HepG2 (cell line): ENCODE measurements at regions not wholly inside any gene's neighbourhood (a gene's known extent, or its start where the extent isn't known, plus 50 kb on each side); places are given as distances from the start of the nearest gene placed in this dataset.

ENCODE experiments used
- ATAC-seq: fragments of 200-7000 bp; cut with Tn5 transposase; 3 replicates; pipeline ENCODE4 v1.9.1; 2020; ENCODE audit warnings: mild to moderate bottlenecking, moderate library complexity
- BruUV-seq: library from RNA; stranded (reverse); fragments of 400-500 nt; replicated peaks from 2 replicates; lab custom pipeline; 2021; lab: Mats Ljungman, UMichigan
- CTCF ChIA-PET: fragments of 300-600 bp; formaldehyde crosslinking; extraction: SDS; loops from one replicate; lab custom pipeline; 2021; ENCODE audit warnings: low total read pairs, inconsistent platforms, low intra/inter-chr PET ratio; lab: Yijun Ruan, JAX
- POLR2A ChIA-PET: fragments of 350-600 bp; sonication (Branson Sonifier 250); formaldehyde crosslinking; loops from one replicate; lab custom pipeline; 2020; ENCODE audit warnings: antibody characterized with exemption, inconsistent platforms; lab: Yijun Ruan, JAX
- DNase-seq: peaks from one replicate; pipeline ENCODE4 v3.0.0-alpha.2; 2015; ENCODE audit warnings: low spot score
- FAIRE-seq: peaks from 3 replicates; lab custom pipeline; 2011; peaks lifted over from hg19 to GRCh38; lab: Jason Lieb, UNC
- H2AFZ ChIP-seq: one replicate; pipeline ENCODE4 v1.6.1; 2011; ENCODE audit warnings: low read length, inconsistent platforms
- H3K27ac ChIP-seq: fragments of 300-600 bp; 3 replicates; pipeline ENCODE4 v1.8.0; 2011; ENCODE audit warnings: mixed run types, mild to moderate bottlenecking, mixed read lengths, low read length, inconsistent platforms; ENCODE audit not compliant: insufficient read depth; ENCODE audit errors: extremely low read length
- H3K27me3 ChIP-seq, 2 experiments: fragments of 200-600 bp in 1 of 2; 2 replicates in 1 of 2; 3 replicates in 1 of 2; pipeline versions ENCODE4 v1.6.0 to v1.8.0; 2011; ENCODE audit warnings: low read length in 2 of 2, mild to moderate bottlenecking in 2 of 2, moderate library complexity in 2 of 2, inconsistent platforms in 1 of 2; ENCODE audit not compliant: insufficient read depth in 2 of 2, control insufficient read depth in 1 of 2
- H3K36me3 ChIP-seq, 2 experiments: fragments of 200-600 bp in 1 of 2; replicated peaks in 1 of 2; 2 replicates in 1 of 2; 3 replicates in 1 of 2; pipeline versions ENCODE4 v1.5.1 to v1.8.0; 2011; ENCODE audit warnings: low read length in 2 of 2, inconsistent platforms in 1 of 2; ENCODE audit not compliant: insufficient read depth in 2 of 2, control insufficient read depth in 1 of 2
- H3K4me1 ChIP-seq: 2 replicates; pipeline ENCODE4 v1.5.1; 2012; ENCODE audit warnings: low read length, inconsistent platforms; ENCODE audit not compliant: insufficient read depth
- H3K4me2 ChIP-seq: 2 replicates; pipeline ENCODE4 v1.6.0; 2011; ENCODE audit warnings: low read depth, low read length, inconsistent platforms
- H3K4me3 ChIP-seq, 3 experiments: fragments of 200-600 bp in 1 of 3; sonication (generic), shearing (Covaris generic) in 1 of 3; replicated peaks in 1 of 3; 2 replicates each; pipeline ENCODE4 v1.5.1; 2011 to 2016; ENCODE audit warnings: low read length in 3 of 3, inconsistent platforms in 2 of 3, low read depth in 2 of 3, mild to moderate bottlenecking in 2 of 3, control low read depth in 1 of 3, mixed read lengths in 1 of 3; ENCODE audit not compliant: insufficient read depth in 1 of 3
- H3K79me2 ChIP-seq: one replicate; pipeline ENCODE4 v1.6.1; 2011; ENCODE audit warnings: low read length, inconsistent platforms; ENCODE audit not compliant: insufficient read depth
- H3K9ac ChIP-seq: 2 replicates; pipeline ENCODE4 v1.6.0; 2011; ENCODE audit warnings: mild to moderate bottlenecking, low read depth, low read length, inconsistent platforms; ENCODE audit not compliant: insufficient read depth
- H3K9me3 ChIP-seq: 2 replicates; pipeline ENCODE4 v1.5.1; 2012; ENCODE audit warnings: mild to moderate bottlenecking, low read length
- H4K20me1 ChIP-seq: 2 replicates; pipeline ENCODE4 v1.6.0; 2011; ENCODE audit warnings: inconsistent platforms, mild to moderate bottlenecking, low read length, moderate library complexity; ENCODE audit not compliant: insufficient read depth
- CREB1 ChIP-seq, 2 experiments: fragments of 450-650 bp in 1 of 2; IDR thresholded peaks; 2 replicates each; pipeline ENCODE4 v1.6.1; 2016 to 2017; ENCODE audit warnings: control low read depth in 1 of 2, mild to moderate bottlenecking in 1 of 2, missing compliant biosample characterization in 1 of 2, missing genetic modification characterization in 1 of 2
- GATA4 ChIP-seq: sonication (generic); IDR thresholded peaks from 2 replicates; pipeline ENCODE4 v1.6.1; 2016; ENCODE audit warnings: antibody characterized with exemption, low read depth, borderline replicate concordance
- GPN1 ChIP-seq: sonication (generic); formaldehyde crosslinking; IDR thresholded peaks from 2 replicates; pipeline ENCODE4 v1.5.1; 2020; ENCODE audit warnings: missing genetic modification reagents, borderline replicate concordance
- HNRNPUL1 ChIP-seq: fragments of 200-400 bp; formaldehyde crosslinking; IDR thresholded peaks from 2 replicates; pipeline ENCODE4 v1.6.1; 2017; ENCODE audit warnings: low read depth, mild to moderate bottlenecking, low read length, moderate library complexity
- MAF1 ChIP-seq: sonication (generic); formaldehyde crosslinking; IDR thresholded peaks from 2 replicates; pipeline ENCODE4 v1.5.0; 2020; ENCODE audit warnings: missing genetic modification reagents, borderline replicate concordance
- MAFF ChIP-seq: IDR thresholded peaks from 2 replicates; pipeline ENCODE4 v1.6.1; 2011; ENCODE audit warnings: low read depth, low read length, improper control_type of control experiment
- MLLT10 ChIP-seq: sonication (generic); formaldehyde crosslinking; IDR thresholded peaks from 2 replicates; pipeline ENCODE4 v1.4.0; 2020; ENCODE audit warnings: missing genetic modification reagents
- MTF1 ChIP-seq: sonication (generic); formaldehyde crosslinking; IDR thresholded peaks from 2 replicates; pipeline ENCODE4 v1.5.0; 2020; ENCODE audit warnings: missing genetic modification reagents
- SIN3A ChIP-seq: IDR thresholded peaks from 2 replicates; pipeline ENCODE4 v1.6.1; 2011; ENCODE audit warnings: low read depth, mild to moderate bottlenecking, control low read depth, low read length, borderline replicate concordance
- ZFP36 ChIP-seq: fragments of 150-350 bp; IDR thresholded peaks from 2 replicates; pipeline ENCODE4 v1.6.1; 2018; ENCODE audit warnings: borderline replicate concordance, low read length, low read depth; ENCODE audit not compliant: partially characterized antibody
- ZKSCAN5 ChIP-seq: sonication (generic); formaldehyde crosslinking; IDR thresholded peaks from 2 replicates; pipeline ENCODE4 v1.5.1; 2020; ENCODE audit warnings: mild to moderate bottlenecking, missing genetic modification reagents
- ZNF136 ChIP-seq: sonication (generic); formaldehyde crosslinking; IDR thresholded peaks from 2 replicates; pipeline ENCODE4 v1.8.1; 2022; ENCODE audit warnings: low read depth, mild to moderate bottlenecking, moderate library complexity, missing genetic modification reagents
- ZNF292 ChIP-seq: sonication (generic); formaldehyde crosslinking; IDR thresholded peaks from 2 replicates; pipeline ENCODE4 v1.8.1; 2022; ENCODE audit warnings: mild to moderate bottlenecking, low read depth, missing genetic modification reagents, borderline replicate concordance
- ZNF337 ChIP-seq: sonication (generic); formaldehyde crosslinking; IDR thresholded peaks from 2 replicates; pipeline ENCODE4 v1.5.1; 2020; ENCODE audit warnings: missing genetic modification reagents, low read depth, mild to moderate bottlenecking, borderline replicate concordance
- ZNF737 ChIP-seq: sonication (generic); formaldehyde crosslinking; IDR thresholded peaks from 2 replicates; pipeline ENCODE4 v1.5.0; 2020; ENCODE audit warnings: missing genetic modification reagents, mild to moderate bottlenecking, borderline replicate concordance
- ZNF772 ChIP-seq: sonication (generic); formaldehyde crosslinking; IDR thresholded peaks from 2 replicates; pipeline ENCODE4 v1.5.0; 2020; ENCODE audit warnings: mild to moderate bottlenecking, missing genetic modification reagents
- WGBS: methylation state at CpG from one replicate; pipeline ENCODE4 v1.1.6; 2017; ENCODE audit warnings: low lambda C conversion rate; 5-methylcytosine and 5-hydroxymethylcytosine counted together
- in situ Hi-C: cut with HindIII; loops from 2 replicates; pipeline ENCODE4 v1.10.0; 2017; ENCODE audit warnings: low pct_unique_long_range_greater_than_20kb; ENCODE audit not compliant: extremely low pct_ligation_motif_present
- intact Hi-C: fragments of 100-400 bp; cut with micrococcal nuclease; formaldehyde crosslinking; loops from one replicate; pipeline ENCODE4 v1.10.0; 2022; ENCODE audit not compliant: unreplicated experiment
- TF ChIP-seq, protein P1 (sequence below): sonication (generic); formaldehyde crosslinking; IDR thresholded peaks from 2 replicates; pipeline ENCODE4 v1.4.0; 2020; ENCODE audit warnings: mild to moderate bottlenecking, missing genetic modification reagents
- TF ChIP-seq, protein P2 (sequence below): sonication (generic); formaldehyde crosslinking; IDR thresholded peaks from 2 replicates; pipeline ENCODE4 v1.5.0; 2020; ENCODE audit warnings: mild to moderate bottlenecking, missing genetic modification reagents
- TF ChIP-seq, protein P3 (sequence below): sonication (generic); formaldehyde crosslinking; IDR thresholded peaks from 2 replicates; pipeline ENCODE4 v1.5.0; 2020; ENCODE audit warnings: mild to moderate bottlenecking, missing genetic modification reagents

DNA sequence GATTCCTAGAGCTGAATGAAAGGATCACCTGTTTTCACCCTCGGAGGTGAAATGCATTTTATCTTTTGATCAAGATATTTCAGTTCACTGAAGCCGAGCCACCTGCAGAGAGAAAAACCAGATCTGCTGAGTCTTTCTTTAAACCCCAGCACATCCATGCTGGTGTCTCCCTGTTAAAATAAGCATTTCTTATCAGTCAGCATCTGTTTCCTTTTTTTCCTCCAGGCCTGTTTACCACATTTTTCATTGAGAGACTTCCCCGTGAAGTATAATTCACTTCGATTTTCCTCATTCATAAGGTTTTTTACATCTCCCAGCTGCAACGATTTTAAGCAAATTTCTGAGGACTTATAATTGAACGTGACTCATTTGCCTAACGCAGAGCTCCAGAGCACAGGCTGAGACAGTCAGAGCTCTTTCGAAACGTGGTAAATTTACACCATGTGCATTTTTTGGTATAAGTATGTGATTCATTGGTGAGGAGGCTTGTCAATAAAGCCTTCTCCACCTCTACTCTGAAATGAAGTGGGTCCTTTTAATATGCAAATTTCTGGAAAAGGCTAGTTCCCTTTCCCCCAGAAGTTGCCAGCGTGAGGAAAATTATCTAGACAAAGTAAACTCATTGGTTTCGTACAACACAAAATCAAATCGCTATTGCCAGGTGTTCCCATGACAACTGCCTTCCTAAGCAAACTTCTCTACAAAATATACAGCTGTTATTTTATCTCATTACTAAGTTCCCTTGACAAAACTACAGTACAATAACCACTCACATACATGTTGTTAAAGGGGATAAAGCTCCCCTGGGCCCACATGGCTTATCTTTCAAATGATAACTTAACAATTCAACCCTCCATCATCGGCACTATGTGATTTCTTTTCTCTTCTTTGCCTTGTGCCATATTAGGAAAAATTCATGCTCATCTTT, 374.8 kb upstream of the AKR1E2 start:
- whole genome bisulfite sequencing, result 23% methylated on average over 13 of the region's 13 CpGs
- Histone ChIP-seq H3K79me2 (no peaks in the 10 kb centered on the region), H3K4me1 (no peaks in the 10 kb centered on the region), H3K9me3 (no peaks in the 10 kb centered on the region), H3K4me3 (no peak overlapping the region), H4K20me1 (no peaks in the 10 kb centered on the region), H3K27me3 (no peaks in the 10 kb centered on the region), H3K27ac (no peak overlapping the region), H3K36me3 (no peaks in the 10 kb centered on the region), H3K4me2 (no peak overlapping the region), H2AFZ (no peak overlapping the region), H3K9ac (no peak overlapping the region)
- in situ Hi-C loops (no loop called here), intact Hi-C loops (no loop called here)
- DNase-seq (no peak), FAIRE-seq (no peak), ATAC-seq (no peak)
- ChIA-PET POLR2A (no interaction called here), CTCF (no interaction called here)
- BruUV-seq, result no TSS peak
- TF ChIP-seq MAF1 (no peak), GPN1 (no peak), ZNF337 (CRISPR knock-in tag) (no peak), ZNF292 (no peak), MTF1 (CRISPR knock-in tag) (no peak), CREB1 (IDR thresholded peaks at IDR 0.05) (no peak), CREB1 (CRISPR knock-in tag; IDR thresholded peaks at IDR 0.05) (no peak), MLLT10 (CRISPR knock-in tag) (no peak), HNRNPUL1 (no peak), GATA4 (no peak), ZNF737 (CRISPR knock-in tag) (no peak), SIN3A (no peak), ZKSCAN5 (CRISPR knock-in tag) (no peak), ZFP36 (no peak), ZNF136 (CRISPR knock-in tag) (no peak), MAFF (no peak), ZNF772 (CRISPR knock-in tag) (no peak)
- TF ChIP-seq, protein P1, sequence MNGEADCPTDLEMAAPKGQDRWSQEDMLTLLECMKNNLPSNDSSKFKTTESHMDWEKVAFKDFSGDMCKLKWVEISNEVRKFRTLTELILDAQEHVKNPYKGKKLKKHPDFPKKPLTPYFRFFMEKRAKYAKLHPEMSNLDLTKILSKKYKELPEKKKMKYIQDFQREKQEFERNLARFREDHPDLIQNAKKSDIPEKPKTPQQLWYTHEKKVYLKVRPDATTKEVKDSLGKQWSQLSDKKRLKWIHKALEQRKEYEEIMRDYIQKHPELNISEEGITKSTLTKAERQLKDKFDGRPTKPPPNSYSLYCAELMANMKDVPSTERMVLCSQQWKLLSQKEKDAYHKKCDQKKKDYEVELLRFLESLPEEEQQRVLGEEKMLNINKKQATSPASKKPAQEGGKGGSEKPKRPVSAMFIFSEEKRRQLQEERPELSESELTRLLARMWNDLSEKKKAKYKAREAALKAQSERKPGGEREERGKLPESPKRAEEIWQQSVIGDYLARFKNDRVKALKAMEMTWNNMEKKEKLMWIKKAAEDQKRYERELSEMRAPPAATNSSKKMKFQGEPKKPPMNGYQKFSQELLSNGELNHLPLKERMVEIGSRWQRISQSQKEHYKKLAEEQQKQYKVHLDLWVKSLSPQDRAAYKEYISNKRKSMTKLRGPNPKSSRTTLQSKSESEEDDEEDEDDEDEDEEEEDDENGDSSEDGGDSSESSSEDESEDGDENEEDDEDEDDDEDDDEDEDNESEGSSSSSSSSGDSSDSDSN (CRISPR knock-in tag), result no peak
- TF ChIP-seq, protein P2, sequence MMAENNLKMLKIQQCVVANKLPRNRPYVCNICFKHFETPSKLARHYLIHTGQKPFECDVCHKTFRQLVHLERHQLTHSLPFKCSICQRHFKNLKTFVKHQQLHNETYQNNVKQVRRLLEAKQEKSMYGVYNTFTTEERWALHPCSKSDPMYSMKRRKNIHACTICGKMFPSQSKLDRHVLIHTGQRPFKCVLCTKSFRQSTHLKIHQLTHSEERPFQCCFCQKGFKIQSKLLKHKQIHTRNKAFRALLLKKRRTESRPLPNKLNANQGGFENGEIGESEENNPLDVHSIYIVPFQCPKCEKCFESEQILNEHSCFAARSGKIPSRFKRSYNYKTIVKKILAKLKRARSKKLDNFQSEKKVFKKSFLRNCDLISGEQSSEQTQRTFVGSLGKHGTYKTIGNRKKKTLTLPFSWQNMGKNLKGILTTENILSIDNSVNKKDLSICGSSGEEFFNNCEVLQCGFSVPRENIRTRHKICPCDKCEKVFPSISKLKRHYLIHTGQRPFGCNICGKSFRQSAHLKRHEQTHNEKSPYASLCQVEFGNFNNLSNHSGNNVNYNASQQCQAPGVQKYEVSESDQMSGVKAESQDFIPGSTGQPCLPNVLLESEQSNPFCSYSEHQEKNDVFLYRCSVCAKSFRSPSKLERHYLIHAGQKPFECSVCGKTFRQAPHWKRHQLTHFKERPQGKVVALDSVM (CRISPR knock-in tag), result no peak
- TF ChIP-seq, protein P3, sequence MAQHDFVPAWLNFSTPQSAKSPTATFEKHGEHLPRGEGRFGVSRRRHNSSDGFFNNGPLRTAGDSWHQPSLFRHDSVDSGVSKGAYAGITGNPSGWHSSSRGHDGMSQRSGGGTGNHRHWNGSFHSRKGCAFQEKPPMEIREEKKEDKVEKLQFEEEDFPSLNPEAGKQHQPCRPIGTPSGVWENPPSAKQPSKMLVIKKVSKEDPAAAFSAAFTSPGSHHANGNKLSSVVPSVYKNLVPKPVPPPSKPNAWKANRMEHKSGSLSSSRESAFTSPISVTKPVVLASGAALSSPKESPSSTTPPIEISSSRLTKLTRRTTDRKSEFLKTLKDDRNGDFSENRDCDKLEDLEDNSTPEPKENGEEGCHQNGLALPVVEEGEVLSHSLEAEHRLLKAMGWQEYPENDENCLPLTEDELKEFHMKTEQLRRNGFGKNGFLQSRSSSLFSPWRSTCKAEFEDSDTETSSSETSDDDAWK (CRISPR knock-in tag), result no peak
